GM23338 (cell line): ENCODE measurements at regions not wholly inside any gene's neighbourhood (a gene's known extent, or its start where the extent isn't known, plus 50 kb on each side); places are given as distances from the start of the nearest gene placed in this dataset.

Source experiments
- ATAC-seq: fragments of 200-7000 bp; cut with Tn5 transposase; 3 replicates; pipeline ENCODE4 v1.9.1; 2020
- DNase-seq: peaks from one replicate; pipeline ENCODE4 v3.0.0-alpha.2; 2015; ENCODE audit warnings: low spot score
- H2AFZ ChIP-seq: fragments of 200-600 bp; sonication (generic); 2 replicates; pipeline ENCODE4 v1.8.0; 2016; ENCODE audit warnings: antibody characterized with exemption, mild to moderate bottlenecking, moderate library complexity
- H3F3A ChIP-seq: fragments of 200-600 bp; sonication (generic); replicated peaks from 2 replicates; pipeline ENCODE4 v1.8.0; 2017; ENCODE audit warnings: antibody characterized with exemption, mixed run types, low read depth
- H3K27ac ChIP-seq: fragments of 200-600 bp; sonication (generic); 2 replicates; pipeline ENCODE4 v1.6.1; 2016; ENCODE audit warnings: low read depth
- H3K27me3 ChIP-seq: fragments of 200-600 bp; sonication (generic); 2 replicates; pipeline ENCODE4 v1.8.0; 2016; ENCODE audit warnings: mild to moderate bottlenecking, mixed run types, moderate library complexity; ENCODE audit not compliant: insufficient read depth
- H3K36me3 ChIP-seq: fragments of 200-600 bp; sonication (generic); 2 replicates; pipeline ENCODE4 v1.8.0; 2016; ENCODE audit warnings: mild to moderate bottlenecking; ENCODE audit not compliant: insufficient read depth
- H3K4me1 ChIP-seq: fragments of 200-600 bp; sonication (generic); 2 replicates; pipeline ENCODE4 v1.8.0; 2016; ENCODE audit warnings: mild to moderate bottlenecking, moderate library complexity; ENCODE audit not compliant: insufficient read depth
- H3K4me2 ChIP-seq: fragments of 200-600 bp; sonication (generic); 2 replicates; pipeline ENCODE4 v1.7.1; 2017; ENCODE audit warnings: mixed run types
- H3K4me3 ChIP-seq: fragments of 200-600 bp; sonication (generic); 2 replicates; pipeline ENCODE4 v1.6.1; 2016; ENCODE audit warnings: mixed run types
- H3K79me2 ChIP-seq: fragments of 200-600 bp; sonication (generic); replicated peaks from 2 replicates; pipeline ENCODE4 v1.8.0; 2017; ENCODE audit warnings: mild to moderate bottlenecking; ENCODE audit not compliant: insufficient read depth
- H3K9me2 ChIP-seq: fragments of 200-600 bp; sonication (generic); 2 replicates; pipeline ENCODE4 v1.8.0; 2017; ENCODE audit not compliant: insufficient read depth
- H4K20me1 ChIP-seq: fragments of 200-600 bp; sonication (generic); replicated peaks from 2 replicates; pipeline ENCODE4 v1.8.0; 2017; ENCODE audit warnings: mild to moderate bottlenecking; ENCODE audit not compliant: insufficient read depth
- H3K27ac Mint-ChIP-seq: 2 replicates; pipeline ENCODE4 v1.8.0; 2020; ENCODE audit warnings: inconsistent platforms, mild to moderate bottlenecking, moderate library complexity, mixed read lengths
- H3K27me3 Mint-ChIP-seq: 3 replicates; pipeline ENCODE4 v1.8.0; 2022; ENCODE audit warnings: low read depth, mild to moderate bottlenecking, moderate library complexity, mixed read lengths, inconsistent platforms; ENCODE audit not compliant: insufficient read depth, poor library complexity
- H3K36me3 Mint-ChIP-seq: 3 replicates; pipeline ENCODE4 v1.8.0; 2021; ENCODE audit warnings: low read depth, mild to moderate bottlenecking, inconsistent platforms, moderate library complexity, mixed read lengths
- H3K4me1 Mint-ChIP-seq: 3 replicates; pipeline ENCODE4 v1.8.0; 2020; ENCODE audit warnings: mild to moderate bottlenecking, inconsistent platforms, mixed read lengths
- H3K4me3 Mint-ChIP-seq: 3 replicates; pipeline ENCODE4 v1.8.0; 2021; ENCODE audit warnings: moderate library complexity, mild to moderate bottlenecking, inconsistent platforms, mixed read lengths
- H3K9me3 Mint-ChIP-seq: 3 replicates; pipeline ENCODE4 v1.8.0; 2020; ENCODE audit warnings: moderate library complexity, mild to moderate bottlenecking, inconsistent platforms, mixed read lengths
- CTCF ChIP-seq, 2 experiments: fragments of 200-600 bp in 1 of 2; sonication (generic) in 1 of 2; conservative IDR thresholded peaks; 2 replicates each; pipeline versions ENCODE4 v1.5.1 to v1.6.1; 2016 to 2017; ENCODE audit warnings: antibody characterized with exemption in 2 of 2, low read depth in 2 of 2, mild to moderate bottlenecking in 2 of 2, moderate library complexity in 1 of 2
- ETS1 ChIP-seq: IDR thresholded peaks from 2 replicates; pipeline ENCODE4 v1.6.1; 2016; ENCODE audit warnings: antibody characterized with exemption
- EZH2phosphoT487 ChIP-seq: fragments of 200-600 bp; sonication (generic); IDR thresholded peaks from one replicate; pipeline ENCODE4 v1.8.1; 2018; ENCODE audit warnings: antibody characterized with exemption; ENCODE audit not compliant: unreplicated experiment
- JUNB ChIP-seq: IDR thresholded peaks from one replicate; pipeline ENCODE4 v1.6.1; 2016; ENCODE audit warnings: antibody characterized with exemption; ENCODE audit not compliant: unreplicated experiment
- NANOG ChIP-seq: IDR thresholded peaks from 2 replicates; pipeline ENCODE4 v1.6.1; 2016; ENCODE audit warnings: antibody characterized with exemption, borderline replicate concordance
- POLR2AphosphoS5 ChIP-seq: IDR thresholded peaks from 2 replicates; pipeline ENCODE4 v1.6.1; 2016; ENCODE audit warnings: antibody characterized with exemption, low read depth
- REST ChIP-seq: IDR thresholded peaks from one replicate; pipeline ENCODE4 v1.6.1; 2018; ENCODE audit warnings: antibody characterized with exemption; ENCODE audit not compliant: unreplicated experiment
- STAT1 ChIP-seq: IDR thresholded peaks from one replicate; pipeline ENCODE4 v1.6.1; 2016; ENCODE audit warnings: antibody characterized with exemption; ENCODE audit not compliant: unreplicated experiment
- ZNF114 ChIP-seq: fragments of 250-450 bp; sonication (Bioruptor Pico); IDR thresholded peaks from 2 replicates; pipeline ENCODE4 v1.5.0; 2020; ENCODE audit warnings: mild to moderate bottlenecking, moderate library complexity
- ZNF462 ChIP-seq: fragments of 250-450 bp; sonication (Bioruptor Pico); IDR thresholded peaks from 2 replicates; pipeline ENCODE4 v1.5.0; 2020; ENCODE audit warnings: mild to moderate bottlenecking, moderate library complexity

GRCh38 chr6:164048840-164049516 lies 634.5 kb downstream of the QKI start:
- no peak for DNase-seq
- TF ChIP-seq STAT1 (no peak), POLR2AphosphoS5 (no peak), JUNB (no peak), REST (no peak), NANOG (no peak), ETS1 (no peak), CTCF (conservative IDR thresholded peaks at IDR 0.05; ENCODE audit: low read depth in 2 of 2) (no peak), ZNF462 (no peak), EZH2phosphoT487 (no peak), ZNF114 (CRISPR knock-in tag) (no peak)

More at GRCh38 chr6:164048840-164049516, 634.5 kb downstream of the QKI start:
- no peak overlapping the region for H3K27ac Mint-ChIP-seq
- Histone ChIP-seq H3K4me1 (no peaks in the 10 kb centered on the region), H3K27ac (no peak overlapping the region), H3K27me3 (no peaks in the 10 kb centered on the region), H3K36me3 (no peaks in the 10 kb centered on the region), H4K20me1 (no peaks in the 10 kb centered on the region), H3K4me3 (no peak overlapping the region), H3K9me2 (0 out of 2 replicates have a peak, but pooled peaks cover 5% of the 10 kb centered on the region), H3K4me2 (no peak overlapping the region), H2AFZ (no peak overlapping the region), H3K79me2 (no peaks in the 10 kb centered on the region), H3F3A (no peaks in the 10 kb centered on the region)
- H3K4me1 Mint-ChIP-seq = no peaks in the 10 kb centered on the region
- no peaks in the 10 kb centered on the region for H3K36me3 Mint-ChIP-seq
- no peaks in the 10 kb centered on the region for H3K9me3 Mint-ChIP-seq
- H3K4me3 Mint-ChIP-seq = no peak overlapping the region
- ATAC-seq = no peak
- H3K27me3 Mint-ChIP-seq = no peaks in the 10 kb centered on the region
